ENCODE measurements at regions not wholly inside any gene's neighbourhood (a gene's known extent, or its start where the extent isn't known, plus 50 kb on each side); places are given as distances from the start of the nearest gene placed in this dataset.

DNA sequence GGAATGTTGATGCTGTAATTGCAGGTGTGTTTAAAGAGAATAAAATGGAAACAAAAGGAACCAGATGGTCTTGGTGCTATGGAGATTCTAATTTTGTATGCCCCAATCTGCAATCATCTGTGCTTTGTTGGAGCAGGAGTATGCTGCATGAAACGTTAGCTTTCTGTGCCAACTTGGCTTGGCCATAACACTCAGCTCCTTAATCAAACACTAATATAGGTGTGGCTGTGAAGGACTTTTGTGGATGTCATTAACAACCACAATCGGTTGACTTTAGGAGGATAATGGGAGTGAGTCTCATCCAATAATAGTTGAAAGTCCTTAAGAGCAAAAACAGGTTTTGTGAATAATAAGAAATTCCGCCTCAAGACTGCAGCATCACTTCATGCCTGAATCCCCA is 399.2 kb downstream of the NLGN4X start:
- no peak for DNase-seq (ENCODE audit: low read depth, low spot score)

DNA sequence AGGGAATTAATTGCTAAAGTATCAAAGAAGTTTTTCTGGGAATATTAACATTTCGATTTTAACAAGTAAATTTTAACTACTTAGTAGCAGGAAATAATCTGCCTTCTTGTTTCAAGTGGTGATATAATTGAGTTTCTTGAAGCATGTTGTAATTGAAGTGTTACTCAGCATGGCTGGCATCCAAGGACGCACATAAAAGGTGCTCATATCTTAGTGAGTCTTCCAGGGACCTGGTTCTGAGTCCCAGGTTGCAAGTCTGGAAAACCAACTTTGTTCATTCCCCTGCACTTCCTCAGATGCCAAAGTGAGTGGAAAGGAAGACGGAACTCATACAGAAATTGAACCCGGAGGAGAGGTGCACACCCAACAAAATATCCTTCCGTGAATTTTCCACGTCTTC is 399.6 kb downstream of the NLGN4X start:
- DNase-seq (ENCODE audit: low read depth, low spot score): no peak

DNA sequence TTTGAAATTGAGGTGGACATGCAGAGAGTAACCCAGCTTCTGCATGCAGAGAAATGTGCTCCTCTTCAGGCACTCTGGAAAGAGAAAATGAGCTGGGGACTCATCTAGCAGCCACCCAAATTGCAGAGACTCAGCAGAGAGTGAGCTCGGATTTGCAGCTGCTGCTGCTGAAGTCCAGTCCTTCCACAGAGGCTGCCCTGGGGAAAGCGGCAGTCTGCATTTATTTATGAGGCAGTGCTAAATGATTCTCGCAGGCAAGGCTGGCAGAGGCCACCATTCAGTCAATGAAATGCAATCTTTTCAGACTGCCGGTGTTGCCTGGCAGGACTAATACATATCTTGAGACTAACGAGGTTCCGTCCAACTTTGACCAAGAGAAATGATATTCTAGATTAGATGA is 404.8 kb downstream of the NLGN4X start:
- DNase-seq (ENCODE audit: low read depth, low spot score): peak; percentile 1

DNA sequence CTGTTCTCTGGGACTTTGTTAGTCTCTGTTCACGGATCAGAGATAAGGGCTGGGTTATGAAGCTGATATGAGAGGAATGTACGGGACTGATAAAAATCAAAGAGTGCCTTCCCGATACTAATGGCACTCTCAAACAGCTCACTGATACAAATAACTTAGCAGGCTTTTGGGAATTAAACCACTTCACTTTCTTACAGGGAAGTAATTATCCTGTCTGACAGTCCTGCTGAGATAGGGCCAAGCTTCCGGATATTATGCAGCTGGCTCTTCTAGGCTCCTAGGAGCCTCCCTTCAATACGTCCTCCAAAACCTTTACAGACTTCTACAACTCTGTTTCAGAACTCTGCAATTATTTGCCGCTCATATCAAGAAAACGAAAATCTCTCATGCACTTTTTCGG is 418.0 kb downstream of the NLGN4X start:
- no peak for DNase-seq (ENCODE audit: low read depth, low spot score)

DNA sequence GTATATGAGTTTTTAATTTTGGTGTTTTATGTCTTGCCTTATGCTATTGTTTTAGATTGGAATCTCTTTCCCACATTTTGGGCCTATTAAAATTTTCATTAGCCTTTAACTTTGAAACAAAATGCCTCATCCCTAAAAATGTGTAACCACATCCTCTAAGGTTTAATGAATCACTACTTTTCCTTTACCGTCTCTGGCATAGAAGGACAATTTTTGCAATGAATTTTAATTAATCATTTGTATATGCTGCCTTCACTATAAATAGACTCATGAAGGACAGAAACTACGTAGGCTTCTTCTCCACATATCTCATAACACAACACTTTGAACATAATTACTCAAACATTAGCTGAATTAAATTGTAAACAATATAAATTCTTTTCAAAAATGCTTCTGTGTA is 421.5 kb downstream of the NLGN4X start:
- DNase-seq (ENCODE audit: low read depth, low spot score): no peak

DNA sequence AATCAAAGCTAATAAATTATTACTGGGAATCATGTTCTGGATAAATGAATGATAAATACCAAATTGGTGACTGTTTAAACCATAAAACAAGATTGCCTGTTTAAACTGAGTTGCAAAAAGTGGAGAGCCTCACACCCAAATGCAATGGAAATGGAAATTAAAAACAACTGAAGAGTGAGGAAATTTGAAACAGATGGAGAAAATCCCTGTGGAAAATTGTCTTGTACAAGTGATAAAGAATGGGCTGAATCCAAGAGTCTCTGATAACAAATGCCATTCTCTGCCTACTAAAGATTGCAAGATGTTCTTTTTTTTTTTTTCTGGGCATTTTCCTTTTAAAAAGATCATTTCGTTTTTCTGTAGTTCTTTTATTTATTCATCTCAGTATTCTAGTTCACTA is 426.3 kb downstream of the NLGN4X start:
- no peak for DNase-seq (ENCODE audit: low read depth, low spot score)

DNA sequence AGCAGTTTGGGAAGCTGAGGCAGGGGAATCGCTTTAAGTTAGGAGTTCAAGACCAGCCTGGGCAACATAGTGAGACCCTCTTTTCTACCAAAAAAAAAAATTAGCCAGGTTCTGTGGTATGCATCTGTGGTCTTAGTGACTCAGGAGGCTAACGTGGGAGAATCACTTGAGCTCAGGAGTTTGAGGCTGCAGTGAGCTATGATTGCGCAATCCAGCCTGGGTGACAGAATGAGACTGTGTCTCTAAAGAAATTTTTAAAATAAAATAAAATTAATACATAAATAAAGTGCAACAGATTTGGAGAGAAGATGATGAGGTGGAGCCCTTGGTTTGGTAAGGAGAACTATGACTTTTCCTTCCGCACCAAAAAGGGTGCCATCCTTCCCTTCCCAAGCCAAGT is 436.9 kb downstream of the NLGN4X start:
- no peak for DNase-seq (ENCODE audit: low read depth, low spot score)

DNA sequence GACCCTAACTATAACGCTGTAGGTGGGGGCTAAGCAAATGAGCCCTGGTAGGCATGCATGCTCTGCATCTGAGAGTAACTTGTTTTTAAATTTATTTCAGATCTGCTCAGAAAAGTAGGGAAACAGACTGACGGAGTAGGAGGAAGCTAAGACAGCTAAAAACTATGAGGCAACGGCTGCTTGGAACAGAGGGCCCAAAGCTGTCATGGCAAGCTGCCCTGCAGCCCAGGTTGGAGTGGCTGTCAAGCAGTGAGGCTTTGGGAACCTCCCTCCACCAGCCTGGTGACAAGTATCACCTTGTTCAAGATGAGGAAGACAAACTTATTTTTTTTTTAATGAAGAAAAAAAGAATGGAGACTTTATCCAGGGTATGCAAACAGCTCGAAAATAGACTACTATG is 439.8 kb downstream of the NLGN4X start:
- no peak for DNase-seq (ENCODE audit: low read depth, low spot score)

DNA sequence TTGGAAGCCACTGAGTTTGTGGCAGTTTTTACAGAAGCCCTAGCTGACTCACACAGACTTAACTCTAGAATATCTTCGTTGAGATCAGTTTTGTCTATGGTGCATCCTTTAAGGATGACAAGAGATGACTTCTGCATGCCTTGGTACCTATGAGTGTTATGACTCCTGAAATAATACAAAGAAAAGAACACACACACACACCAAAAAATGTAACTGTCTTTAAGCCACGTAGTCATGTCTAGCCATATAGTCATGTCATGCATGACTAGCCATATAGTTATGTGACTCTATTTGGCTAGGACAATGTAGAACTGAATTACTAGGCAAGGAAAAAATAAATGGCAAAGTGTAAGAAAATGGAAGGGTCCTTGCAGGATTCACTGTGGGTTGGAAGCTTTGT is 447.8 kb downstream of the NLGN4X start:
- no peak for DNase-seq (ENCODE audit: low read depth, low spot score)

DNA sequence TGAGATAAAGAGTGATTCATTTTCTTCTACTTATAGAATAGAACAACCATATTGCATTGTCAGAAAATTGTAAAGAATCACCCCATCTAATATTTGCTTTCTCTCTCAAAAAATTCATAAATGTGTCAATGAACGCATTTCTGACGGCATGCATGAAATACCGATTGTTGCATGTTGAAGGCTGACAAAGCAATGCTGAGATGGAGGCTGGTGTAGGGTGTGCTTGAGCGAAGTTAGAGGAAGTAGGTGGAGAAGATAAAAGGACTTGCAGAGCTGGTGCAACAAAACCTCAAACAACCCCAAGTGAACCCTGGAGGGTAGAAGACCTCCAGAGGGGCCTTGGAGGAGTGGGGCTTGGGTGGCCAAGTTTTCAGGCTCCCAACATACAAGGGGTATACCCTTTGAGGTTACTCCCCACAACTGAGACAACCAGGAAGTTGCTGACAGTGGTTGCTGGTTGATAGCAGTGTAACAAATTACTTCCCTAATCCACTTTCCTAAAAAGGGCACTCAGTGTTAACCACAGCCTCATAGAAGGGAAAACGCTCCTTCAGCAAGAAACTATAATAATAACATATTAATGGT is 452.7 kb downstream of the NLGN4X start:
- DNase-seq (ENCODE audit: low read depth, low spot score): no peak

DNA sequence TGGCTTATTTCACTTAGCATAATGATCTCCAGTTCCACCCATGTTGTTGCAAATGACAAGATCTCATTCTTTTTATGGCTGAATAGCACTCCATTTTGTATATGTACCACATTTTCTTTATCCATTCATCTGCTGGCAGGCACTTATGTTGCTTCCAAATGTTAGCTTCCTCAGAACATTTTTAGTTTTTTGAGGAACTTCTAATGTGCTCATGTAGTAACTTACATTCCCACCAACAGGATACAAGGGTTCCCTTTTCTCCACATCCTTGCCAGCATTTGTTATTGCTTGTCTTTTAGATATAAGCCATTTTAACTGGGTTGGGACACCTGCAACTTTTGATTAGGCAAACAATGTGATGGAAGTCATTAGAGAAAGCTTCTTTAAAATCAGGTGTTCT is 454.2 kb downstream of the NLGN4X start:
- no peak for DNase-seq (ENCODE audit: low read depth, low spot score)

DNA sequence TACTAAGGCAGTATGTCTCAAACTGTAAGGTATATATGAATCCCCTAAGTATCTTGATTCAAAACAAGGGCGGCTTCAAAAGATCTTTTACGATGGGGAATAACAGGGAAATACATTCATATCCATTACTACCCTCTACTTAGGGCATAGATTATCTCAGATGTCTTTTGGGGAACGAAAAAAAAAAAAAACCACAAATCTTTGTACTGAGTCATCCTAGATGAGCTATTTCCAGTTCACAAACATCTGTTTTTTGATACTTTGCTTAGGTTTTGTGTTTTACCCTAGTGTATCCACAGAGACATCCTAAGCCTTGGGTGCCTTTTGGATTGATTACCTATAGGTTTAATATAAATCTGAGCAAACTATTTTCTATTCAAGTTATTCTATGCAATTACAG is 457.2 kb downstream of the NLGN4X start:
- no peak for DNase-seq (ENCODE audit: low read depth, low spot score)

DNA sequence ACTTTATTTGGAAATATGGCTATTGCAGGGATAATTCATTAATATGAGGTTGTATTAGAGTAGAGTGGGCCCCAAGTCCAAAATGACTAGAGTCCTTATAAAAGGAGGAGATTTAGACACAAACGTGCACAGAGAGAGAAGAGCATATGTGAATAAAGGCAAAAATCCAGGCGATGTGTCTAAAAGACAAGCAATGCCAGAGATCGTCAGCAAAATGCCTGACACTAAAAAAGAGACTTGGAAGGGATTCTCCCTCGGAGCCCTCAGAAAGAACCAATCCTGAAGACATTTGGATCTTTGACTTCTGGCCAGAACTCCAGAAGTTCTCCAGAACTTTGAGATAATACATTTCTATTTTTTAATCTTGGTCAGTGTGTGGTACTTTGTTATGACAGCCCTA is 472.1 kb downstream of the NLGN4X start:
- no peak for DNase-seq (ENCODE audit: low read depth, low spot score)

DNA sequence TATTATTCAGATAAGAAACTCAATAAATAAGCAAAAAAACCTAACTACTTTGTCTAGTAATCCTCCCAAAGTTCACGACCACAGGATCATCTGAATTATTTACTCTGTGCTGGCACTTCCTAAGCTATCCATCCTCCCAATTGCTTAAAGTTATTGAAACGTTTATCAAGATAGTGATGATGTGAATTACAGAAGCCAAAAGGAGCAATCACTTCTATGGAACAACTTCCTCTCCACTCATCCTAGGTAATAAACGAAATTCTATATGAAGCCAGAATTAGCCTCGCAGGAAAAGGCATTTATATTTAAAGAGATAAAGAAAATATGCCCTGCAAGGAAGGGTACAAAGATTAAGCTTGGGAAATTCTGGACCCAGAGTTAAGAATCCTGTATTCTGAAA is 475.4 kb downstream of the NLGN4X start:
- no peak for DNase-seq (ENCODE audit: low read depth, low spot score)

DNA sequence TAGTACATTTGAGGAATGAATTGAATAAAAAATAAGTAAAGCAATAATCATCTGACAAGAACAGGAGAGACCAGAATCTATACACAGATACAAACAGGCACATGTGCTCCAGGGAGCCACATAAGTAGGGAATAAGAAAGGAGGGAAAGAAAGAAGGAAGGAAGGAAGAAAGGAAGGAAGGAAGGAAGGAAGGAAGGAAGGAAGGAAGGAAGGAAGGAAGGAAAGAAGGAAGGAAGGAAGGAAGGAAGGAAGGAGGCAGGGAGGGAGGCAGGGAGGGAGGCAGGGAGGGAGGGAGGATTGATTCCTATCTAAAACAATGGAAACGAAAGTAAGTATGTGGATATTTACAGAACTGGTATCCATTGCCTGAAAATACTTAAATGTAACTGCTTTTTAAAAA is 475.8 kb downstream of the NLGN4X start:
- DNase-seq (ENCODE audit: low read depth, low spot score): no peak

DNA sequence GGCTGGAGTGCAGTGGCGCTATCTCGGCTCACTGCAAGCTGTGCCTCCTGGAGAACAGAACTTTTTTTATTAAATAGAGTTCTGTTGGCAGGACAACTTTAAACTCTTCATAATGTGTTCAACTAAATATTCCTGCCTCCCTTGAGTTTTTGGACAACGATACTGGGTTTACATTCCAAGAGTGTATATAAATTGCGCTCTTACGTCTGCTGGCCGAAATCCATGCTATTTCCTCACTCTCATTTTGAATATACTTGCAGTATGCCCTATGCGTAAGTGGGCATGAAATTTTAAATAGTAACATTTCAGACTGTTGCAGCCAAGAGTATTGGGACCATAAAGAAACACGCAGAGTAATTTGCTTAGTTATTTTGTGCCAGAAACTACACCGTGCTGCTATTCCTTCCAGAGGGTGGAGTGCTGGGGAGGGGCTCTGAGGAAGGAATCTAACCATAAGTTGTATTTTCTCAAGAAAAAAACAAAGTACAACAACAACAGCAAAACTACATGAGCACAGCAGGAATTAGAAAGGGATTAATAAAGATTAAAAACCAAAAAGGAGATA is 480.0 kb downstream of the NLGN4X start:
- no peak for DNase-seq (ENCODE audit: low read depth, low spot score)

DNA sequence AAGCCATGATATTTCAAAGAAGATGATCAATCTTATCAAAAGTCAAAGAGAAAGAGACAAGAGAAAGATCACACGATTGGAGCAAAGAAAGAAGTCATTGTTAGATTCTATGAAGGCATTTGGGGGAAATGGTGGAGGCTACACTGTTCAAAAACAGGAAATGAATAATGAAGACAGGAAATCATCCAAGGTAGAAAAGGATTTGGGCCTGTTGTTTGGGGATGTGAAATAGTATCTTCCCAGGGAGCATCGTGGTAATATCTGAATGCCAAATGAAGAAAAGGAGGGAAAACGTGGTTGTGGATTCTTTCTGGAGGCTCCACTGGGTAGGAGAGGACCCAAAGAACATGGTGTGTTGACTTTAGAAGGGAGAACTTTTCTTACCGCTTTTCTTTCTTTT is 482.4 kb downstream of the NLGN4X start:
- DNase-seq (ENCODE audit: low read depth, low spot score): no peak

DNA sequence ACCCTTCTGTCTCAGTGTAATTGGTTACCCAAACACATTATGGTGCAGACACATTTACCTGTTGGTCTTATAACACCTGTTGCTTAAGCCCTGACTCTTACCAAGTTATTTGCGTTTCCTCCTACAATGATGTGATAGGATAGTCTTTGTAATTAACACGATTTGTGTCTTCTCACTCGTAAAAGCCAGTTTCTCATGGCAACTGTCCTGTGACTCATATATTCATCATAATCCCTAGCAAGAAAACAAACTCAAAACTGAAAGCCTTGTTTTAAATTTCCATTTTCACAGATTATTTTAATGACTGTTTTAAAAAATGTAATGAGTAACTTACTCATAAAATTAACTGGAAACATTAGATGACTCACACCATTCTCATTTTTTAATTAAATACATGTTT is 495.2 kb downstream of the NLGN4X start:
- DNase-seq (ENCODE audit: low read depth, low spot score): no peak

DNA sequence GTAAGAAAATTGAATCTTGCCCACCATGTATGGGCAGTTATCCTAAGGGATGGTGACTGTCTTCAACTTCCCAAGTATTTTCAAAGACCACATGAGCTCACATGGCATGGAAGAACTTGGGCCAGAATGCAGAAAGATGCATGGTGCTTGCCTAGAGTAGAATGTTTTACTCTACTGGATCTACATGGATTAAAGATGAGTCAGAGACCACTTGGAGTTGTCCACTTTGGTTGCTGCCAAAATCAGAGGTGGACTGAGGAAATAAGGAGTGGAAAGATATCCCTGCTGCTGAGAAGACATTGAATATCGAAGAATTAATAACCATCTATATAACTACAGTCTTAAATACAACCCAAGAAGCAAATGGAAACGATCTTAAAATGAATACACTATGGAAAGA is 498.1 kb downstream of the NLGN4X start:
- no peak for DNase-seq (ENCODE audit: low read depth, low spot score)

DNA sequence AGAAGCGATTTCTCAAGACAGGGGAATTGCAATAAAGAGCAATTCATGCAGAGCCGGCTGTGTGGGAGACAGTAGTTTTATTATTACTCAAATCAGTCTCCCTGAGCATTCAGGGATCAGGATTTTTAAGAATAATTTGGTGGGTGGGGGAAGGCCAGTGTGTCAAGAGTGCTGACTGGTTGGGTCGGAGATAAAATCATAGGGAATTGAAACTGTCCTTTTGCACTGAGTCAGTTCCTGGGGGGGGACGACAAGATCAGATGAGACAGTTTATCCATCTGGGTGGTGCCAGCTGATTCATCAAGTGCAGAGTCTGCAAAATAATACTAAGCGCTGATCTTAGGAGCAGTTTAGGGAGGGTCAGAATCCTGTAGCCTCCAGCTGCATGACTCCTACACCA is 502.4 kb downstream of the NLGN4X start:
- DNase-seq (ENCODE audit: low read depth, low spot score): no peak

DNA sequence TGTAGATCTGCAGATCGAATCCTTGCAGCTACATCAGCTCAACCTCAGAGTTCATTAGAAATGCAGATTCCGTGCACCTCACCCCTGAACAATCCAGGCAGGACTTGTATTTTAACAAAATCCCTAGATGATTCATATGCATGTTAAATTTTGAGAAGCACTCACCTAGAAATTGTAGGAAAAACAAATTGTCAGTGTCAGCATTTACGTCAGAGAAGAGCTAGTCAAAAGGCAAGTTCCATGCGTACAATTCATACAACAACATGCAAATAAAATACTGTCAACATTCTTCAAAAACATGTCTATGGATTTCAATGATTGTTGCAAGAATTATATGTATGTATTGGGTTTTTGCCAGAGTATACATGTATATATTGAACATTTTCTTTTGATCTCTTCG is 504.5 kb downstream of the NLGN4X start:
- no peak for DNase-seq (ENCODE audit: low read depth, low spot score)

DNA sequence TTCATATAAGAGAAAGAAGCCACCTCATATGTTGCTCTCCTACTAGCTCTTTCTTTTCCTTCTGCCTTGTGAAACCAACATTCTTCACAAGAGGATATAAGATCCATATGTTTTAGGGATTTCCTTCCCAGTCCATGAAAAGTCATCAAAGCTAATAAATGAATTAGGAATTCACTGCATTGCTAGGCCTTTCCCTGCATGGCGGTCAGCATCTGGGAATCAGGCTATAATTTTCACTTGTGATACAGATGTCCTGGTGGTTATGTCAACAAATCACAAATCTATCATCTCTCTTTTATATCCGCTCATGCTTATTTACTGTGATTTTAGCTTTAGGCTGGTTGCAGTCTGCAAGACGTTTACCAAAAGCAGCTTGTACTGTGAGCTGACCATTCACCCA is 510.0 kb downstream of the NLGN4X start:
- DNase-seq (ENCODE audit: low read depth, low spot score): no peak

DNA sequence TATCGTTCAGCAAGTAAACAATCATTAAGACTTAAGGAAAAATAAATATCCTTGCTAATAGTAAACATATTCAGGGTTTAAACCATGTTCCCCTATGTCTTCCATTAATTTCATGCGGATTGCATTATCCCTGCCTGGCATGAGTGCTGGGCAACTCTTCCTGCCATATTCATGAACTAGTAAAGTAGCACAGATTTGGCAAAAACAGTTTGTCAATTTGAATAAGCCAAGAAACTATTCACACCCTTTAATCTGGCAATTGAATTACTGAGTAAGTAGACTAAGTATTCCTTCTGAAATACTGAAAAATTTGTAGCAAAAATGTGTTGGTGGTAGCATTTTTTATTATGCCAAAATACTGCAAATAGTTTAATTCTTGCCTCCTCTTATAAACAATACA is 512.0 kb downstream of the NLGN4X start:
- no peak for DNase-seq (ENCODE audit: low read depth, low spot score)

DNA sequence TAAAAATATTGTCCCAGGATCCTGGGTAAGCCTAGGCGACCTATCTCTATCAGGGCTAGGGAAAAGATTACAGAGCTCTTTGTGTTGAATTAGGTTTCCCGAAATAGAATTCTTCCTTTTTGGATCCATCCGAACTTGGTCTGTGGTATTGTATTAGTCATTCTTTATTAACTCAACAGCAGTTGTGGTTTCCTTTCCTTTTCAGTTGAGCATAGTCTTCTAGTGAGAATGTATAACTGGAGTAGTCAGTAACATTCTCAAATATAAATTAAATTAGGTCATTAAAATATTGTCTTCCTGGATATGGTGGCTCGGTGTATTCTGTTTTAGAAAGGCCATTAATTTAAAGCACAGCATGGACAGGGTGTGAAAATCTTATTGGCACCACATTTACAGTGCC is 520.4 kb downstream of the NLGN4X start:
- DNase-seq (ENCODE audit: low read depth, low spot score): no peak
